G401 (cell line): ENCODE measurements at regions not wholly inside any gene's neighbourhood (a gene's known extent, or its start where the extent isn't known, plus 50 kb on each side); places are given as distances from the start of the nearest gene placed in this dataset.

Experiments
- DNase-seq: peaks from one replicate; pipeline ENCODE4 v3.0.0-alpha.2; 2015; ENCODE audit warnings: low spot score
- in situ Hi-C: cut with HindIII; loops from 2 replicates; pipeline ENCODE4 v1.10.0; 2016; ENCODE audit warnings: low sequenced_read_pairs, mixed read lengths

DNA sequence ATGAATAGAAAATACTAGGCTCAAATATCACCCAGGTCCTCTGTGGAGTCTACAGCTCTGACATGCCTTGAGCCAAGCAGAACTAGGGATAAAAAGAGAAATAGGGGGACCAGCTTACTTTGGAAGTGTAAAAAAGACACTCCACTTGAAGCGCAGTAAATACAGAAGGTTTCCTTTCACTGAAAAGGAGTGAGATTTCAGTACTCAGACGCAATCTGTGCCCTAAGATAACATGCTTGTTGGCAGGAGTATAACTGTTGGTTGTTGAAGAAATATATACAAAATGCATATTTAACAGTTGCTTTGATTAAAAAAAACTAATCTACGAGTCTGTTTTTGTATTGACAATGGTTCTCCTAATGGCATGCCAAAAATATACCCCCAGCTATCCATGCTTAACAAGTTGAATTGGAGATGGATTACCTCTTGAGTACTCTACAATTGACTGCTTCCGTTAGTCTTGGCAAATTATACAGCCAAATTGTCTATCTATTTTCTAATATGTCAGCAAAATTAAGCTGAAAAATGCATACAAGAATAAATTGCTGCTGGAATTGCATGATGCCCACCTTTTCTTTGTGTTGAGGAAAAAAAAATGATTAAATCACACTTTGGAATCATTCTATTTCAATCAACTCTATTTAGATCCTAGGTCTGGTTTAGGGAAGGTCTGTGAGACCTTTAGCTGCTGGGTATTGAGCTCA lies 91.6 kb downstream of the FAT3 start:
- in situ Hi-C loops, result no loop called here
- DNase-seq, result no peak

DNA sequence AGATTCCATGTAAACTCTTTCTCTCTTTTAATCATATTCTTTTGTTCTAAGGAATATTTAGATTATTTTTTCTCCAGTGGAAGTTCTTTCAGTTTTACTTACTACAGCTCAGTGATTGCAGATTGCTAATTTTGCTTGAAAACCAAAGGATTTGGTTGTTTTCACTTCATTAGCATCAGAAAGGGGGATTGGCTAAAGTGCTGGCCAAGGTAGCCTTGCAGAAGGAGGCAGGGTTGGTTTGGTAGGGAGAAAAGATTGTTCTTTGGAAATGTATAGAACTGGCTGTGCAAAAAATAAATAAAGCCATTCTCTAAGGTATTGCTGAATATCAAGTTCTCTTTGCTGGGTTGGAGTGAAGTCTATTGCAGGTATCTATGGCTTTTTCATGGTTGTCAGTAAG lies 92.6 kb downstream of the FAT3 start:
- in situ Hi-C loops, result no loop called here
- DNase-seq, result no peak

DNA sequence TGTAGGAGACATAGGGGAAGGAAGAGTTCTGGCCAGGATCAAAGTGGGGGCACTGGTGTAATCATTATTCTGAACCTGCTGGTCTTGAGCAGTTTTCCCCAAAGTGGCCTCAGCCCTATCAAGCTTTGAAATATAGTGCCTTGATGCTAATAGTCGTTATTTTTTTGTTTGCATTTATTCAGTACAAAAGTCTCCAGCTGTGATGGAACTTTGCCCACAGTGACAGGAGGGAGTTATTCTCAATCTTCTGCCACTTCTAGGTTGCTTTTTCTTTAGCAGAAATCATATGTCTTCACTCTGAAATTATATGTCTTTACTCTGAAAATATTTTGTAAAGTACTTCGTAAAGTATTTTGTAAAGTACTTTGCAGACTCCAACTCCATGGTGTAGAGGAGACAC lies 93.1 kb downstream of the FAT3 start:
- in situ Hi-C loops, result no loop called here
- DNase-seq, result no peak

DNA sequence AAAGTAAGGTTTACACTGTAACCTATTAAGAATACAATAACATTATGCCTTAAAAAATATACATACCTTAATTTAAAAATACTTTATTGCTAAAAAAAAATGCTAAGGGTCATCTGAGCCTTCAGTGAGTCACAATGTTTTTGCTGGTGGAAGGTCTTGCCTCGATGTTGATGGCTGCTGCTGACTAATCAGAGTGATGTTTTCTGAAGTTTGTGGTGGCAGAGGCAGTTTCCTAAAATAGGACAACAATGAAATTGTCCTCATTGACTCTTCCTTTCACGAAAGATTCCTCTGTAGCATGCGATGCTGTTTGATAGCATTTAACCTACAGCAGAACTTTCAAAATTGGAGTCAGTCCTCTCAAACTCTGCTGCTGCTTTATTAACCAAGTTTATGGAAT lies 97.6 kb downstream of the FAT3 start:
- in situ Hi-C loops, result no loop called here

DNA sequence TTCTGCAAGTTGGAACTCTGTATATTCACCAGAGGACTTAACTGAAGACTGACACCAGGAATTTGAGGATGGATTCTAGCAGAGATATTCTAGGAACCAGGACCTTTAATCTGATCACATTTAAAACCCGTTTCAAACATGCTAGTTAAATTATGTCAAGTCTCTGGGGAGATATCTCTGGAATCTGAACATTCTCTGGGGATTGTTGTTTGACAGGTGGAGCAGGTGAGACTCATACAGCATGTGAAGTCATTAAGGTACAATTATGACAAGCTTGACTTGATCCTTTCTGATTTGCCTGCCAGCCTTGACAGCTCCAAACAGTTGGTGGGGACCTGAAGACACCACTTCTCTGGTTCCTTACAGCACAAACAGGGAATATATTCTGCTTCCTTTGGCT lies 100.3 kb downstream of the FAT3 start:
- in situ Hi-C loops, result no loop called here
- no peak for DNase-seq

More for the DNA sequence above, 97.6 kb downstream of the FAT3 start:
- no peak for DNase-seq

DNA sequence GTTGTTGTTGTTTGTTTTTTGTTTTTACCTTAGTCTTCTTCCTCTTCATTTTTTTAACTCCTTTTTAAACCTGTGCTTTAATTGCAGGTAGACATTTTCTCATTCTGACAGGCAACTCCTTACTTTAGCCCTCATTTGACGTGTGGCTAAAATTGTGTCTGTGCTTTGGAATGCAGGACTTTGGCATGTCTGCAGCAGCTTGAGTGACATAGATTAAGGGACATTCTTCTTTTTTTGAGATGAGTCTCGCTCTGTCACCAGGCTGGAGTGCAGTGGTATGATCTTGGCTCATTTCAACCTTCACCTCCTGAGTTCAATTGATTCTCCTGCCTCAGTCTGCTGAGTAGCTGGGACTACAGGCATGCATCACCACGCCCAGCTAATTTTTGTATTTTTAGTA lies 100.8 kb downstream of the FAT3 start:
- in situ Hi-C loops, result no loop called here

DNA sequence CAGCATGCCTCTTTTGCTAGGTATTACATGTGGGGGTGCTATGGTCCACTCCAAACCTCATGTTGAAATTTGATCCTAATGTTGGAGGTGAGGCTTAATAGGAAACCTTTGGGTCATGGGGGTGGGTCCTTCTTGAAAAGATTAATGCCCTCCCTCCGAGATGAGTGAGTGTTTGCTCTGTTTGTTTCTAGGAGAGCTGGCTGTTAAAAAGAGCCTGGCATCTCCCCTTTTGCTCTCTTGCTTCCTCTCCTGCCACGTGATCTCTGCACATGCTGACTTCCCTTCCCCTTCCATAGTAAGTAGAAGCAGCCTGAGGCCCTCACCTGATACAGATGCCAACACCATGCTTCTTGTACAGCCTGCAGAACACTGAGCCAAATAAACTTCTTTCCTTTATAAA lies 104.5 kb downstream of the FAT3 start:
- in situ Hi-C loops, result no loop called here
- no peak for DNase-seq

More for the DNA sequence above, 100.8 kb downstream of the FAT3 start:
- no peak for DNase-seq

DNA sequence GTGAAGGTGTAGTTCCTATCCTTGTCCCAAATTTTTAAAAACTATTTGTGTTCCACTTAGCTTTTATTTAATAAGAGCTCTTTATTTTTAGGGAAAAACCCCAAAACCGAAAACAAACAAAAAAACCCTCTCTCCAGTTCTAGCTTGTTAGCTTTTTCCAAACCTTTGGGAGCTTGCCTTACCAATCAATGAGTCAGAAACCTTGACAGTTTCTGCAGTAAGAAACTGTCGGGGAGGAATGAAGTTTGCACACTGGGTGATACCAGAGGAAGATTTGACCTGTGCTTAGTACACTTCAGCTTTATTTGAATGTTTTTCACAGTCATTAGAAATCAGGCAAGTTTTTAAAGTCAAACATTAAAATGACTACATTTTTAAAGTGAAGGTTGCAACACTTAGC lies 105.0 kb downstream of the FAT3 start:
- in situ Hi-C loops, result no loop called here
- no peak for DNase-seq

DNA sequence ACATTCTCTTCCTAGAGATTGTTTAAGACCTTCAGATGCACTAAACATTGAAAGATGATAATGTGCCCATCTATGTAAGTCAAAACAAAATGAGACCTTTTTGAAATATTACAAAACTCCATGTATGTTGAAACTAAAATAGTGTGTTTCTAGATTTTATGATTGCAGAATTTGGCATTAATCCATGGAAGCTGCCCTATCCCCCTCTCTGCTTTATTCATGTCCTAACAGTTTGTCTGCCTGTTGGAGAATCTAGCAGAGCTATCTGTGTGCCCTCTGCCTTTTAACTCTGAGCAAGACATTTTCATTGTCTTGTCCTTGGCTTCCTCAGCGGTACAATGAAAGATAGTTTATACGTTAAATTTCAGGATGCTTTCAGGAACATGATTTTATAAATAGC lies 105.5 kb downstream of the FAT3 start:
- no peak for DNase-seq
- in situ Hi-C loops, result no loop called here

DNA sequence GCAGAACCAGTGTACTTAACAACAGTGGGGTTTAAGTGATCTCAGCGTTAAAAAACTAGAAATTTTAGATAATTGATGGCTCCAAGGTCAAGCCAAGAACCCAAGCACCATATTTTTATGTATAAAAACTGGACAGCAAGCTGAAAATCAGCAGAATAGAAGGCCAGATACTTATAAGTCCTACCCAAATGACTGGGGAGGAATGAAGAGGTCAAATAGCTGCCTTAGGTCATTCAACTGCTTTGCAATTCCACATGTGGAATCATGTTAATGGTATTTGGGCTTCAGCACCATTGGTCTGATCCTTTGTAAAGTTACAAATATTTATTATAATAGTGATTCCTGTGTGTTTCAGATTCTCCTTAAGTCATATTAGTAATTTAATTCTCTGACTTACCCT lies 108.4 kb downstream of the FAT3 start:
- in situ Hi-C loops, result no loop called here
- no peak for DNase-seq

DNA sequence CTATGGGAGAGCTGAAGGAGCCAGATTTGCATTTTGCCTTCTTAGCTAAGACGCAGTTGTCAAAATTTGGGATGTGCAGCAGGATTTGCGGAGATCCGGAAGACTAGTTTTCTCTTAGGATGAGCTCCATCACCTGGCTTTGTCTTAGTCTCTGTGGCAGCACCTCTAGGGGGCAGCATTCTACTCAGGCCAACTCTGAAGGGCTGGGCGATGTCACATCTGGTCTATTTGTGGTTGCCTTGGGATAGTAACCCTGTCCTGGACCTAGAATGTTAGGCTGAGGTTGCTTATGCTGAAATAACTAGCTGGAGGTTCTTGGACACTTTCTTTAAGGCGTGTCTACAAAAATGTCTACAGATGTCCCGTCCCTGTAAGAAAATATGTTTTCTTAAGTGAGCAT lies 116.2 kb downstream of the FAT3 start:
- in situ Hi-C loops, result no loop called here
- no peak for DNase-seq

DNA sequence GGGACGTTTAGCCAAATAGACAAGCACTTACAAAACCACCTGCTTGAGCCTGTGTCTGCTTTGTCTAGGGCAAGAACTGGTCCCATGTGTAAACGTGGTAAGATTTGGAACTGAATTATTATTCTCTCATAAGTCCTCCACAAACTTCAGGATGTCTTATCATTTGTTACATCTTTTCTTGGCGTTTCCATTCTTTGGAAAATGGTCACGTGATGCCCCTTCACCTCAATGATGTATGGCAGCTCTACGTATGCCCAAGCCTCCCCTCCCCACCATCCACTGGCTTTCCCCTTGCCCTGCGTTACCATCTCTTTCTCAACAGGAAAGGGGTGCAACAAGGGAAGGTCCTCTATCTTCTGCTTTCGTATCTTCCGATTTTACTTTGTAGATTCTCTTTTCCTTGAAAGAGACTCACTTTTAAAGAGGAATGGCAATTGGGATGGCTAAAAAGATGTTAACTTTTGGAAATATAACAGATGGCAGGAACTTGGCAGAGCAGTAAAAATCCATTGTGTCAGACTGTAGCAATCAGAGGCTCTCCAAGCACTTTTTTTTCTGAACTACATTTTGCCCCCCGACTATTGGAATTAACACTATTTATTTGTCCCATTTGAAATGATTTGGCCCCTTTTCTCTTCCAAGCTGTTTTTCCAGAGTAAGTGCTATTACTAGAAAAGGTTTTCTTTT lies 117.6 kb downstream of the FAT3 start:
- no peak for DNase-seq
- in situ Hi-C loops, result no loop called here

DNA sequence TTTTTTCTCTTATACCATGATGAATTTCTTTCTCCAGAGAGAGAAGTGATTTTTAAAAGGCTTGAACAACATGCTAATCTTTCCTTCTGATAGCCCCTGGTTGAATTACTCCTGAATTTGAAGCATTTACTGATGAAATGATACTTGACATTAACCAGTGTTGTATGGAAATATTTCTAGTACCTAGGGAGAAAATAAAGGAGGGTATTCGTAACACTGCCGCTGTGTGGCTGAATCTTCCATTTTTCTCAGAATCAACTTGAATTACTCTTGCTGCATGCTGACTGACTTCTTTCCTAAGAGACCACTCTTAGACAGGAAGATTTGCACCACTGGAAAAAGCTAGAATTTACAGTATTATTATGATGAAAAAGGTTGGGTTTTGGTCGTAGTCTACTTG lies 118.3 kb downstream of the FAT3 start:
- in situ Hi-C loops, result no loop called here
- no peak for DNase-seq

DNA sequence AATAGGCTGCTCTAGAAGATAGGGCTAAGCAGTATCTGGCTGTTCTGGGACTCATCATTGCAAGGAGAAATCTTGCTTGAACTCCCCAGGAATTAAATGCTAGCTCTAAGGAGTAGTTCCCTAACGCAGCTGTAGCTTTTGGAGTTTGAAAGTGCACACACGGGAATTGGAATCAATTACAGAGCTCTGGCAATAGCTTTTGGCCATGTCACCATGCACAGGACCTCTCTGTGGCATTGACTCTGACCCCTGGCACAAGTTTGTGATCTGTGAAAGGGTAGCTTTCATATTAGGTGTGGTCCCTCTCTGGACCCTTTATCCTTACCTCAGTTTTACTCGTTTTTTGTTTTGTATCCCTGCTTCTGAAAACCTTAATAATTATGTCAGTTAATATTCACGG lies 121.6 kb downstream of the FAT3 start:
- DNase-seq, result no peak
- in situ Hi-C loops, result no loop called here

DNA sequence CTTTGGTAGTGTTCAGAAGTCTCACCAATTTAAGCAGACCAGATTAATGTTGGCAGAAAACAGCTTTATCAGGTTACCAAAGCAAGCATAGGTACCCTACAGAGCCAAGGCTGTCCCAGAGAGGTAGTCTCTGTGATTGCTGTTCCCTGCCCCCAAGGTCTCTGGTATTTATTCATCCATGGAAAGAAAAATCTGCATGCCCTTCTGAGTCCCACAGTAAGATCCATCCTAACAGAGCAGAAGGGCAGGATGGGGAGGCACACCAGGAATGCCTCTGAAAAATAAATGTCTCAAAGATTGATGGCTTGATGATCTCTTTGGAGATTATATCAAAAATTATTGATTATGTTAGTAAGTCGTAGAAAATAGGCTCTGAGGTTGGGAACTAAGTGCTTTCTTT lies 122.8 kb downstream of the FAT3 start:
- in situ Hi-C loops, result no loop called here
- no peak for DNase-seq

DNA sequence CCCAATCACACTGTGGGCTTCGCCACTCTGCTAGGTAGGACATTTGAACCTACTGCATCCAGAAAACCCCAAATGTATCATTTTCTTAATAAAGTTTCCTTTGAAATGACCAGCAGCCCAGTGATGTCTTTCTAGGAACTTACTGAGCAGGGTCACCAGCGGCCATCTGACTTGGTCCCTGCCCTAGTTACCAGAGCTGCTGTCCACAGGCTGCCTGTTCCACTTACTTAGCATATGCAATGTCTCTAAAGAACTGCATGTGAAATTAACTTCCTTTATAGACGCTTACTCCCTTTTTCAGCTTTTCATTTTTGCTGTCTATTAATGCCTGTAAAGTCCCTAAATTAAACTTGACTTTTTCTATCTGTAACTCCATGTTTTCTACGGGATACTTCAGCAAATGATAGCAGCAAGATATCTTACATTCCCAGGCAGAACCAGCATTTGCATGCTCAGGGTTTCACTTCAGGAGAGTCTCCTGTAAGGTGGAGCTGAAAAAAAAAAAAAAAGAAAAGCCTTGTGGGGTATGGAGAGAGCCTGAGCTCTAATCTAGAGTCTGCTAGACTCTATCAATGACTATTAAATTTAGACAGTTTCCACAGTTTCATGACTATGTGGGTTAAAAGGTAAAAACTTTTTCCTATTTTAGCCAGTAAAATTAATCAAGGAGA lies 125.0 kb downstream of the FAT3 start:
- no peak for DNase-seq
- in situ Hi-C loops, result no loop called here

DNA sequence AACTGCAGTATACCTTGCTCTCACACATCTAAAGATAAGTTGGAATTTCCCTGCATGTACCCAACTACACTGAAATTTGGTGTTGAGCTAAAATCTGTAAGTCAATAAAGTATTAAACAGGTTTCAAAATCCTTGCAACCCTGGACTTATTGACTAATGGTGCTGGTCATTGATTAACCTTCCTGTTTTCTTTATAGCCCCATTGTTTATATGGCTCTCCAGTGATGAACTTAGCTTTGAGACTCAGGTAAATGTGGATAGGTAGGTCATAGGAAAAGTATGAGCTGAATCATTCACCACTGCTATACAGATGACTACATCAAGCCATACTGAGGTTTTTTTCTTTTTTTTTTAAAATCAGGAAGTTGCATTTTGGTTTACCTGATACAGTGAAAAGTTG lies 132.7 kb downstream of the FAT3 start:
- DNase-seq, result no peak
- in situ Hi-C loops, result no loop called here

DNA sequence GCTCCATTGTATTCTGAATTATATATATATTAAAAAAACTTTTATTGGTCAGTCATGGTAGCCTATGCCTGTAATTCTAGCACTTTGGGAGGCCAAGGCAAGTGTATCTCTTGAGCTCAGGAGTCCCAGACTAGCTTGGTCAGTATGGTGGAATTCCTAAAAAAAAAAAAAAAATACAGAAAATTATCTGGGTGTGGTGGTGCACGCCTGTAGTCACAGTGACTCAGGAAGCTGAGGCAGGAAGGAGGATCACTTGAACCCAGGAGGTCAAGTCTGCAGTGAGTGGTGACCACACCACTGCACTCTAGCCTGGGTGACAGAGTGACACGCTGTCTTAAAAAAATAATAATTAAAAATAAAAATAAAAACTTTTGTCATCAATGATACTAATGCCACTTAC lies 133.2 kb downstream of the FAT3 start:
- in situ Hi-C loops, result no loop called here
- no peak for DNase-seq

DNA sequence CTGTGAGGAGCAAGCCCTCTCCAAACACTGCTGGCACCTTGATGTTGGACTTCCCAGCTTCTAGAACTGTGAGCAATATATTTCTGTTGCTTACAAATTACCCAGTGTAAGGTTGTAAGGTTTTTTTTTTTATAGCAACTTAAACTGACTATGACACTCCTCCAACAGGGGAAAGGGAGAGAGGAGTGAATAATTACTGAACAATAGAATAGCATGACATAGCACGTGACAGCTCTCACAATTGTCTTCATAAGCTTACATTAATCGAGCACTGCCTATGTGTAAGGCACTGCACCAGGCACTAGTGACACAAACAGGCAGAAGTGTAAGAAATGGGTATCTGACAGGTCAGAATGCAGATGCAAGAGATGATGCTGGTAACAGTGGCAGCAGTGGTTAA lies 136.9 kb downstream of the FAT3 start:
- in situ Hi-C loops, result no loop called here
- DNase-seq, result no peak

DNA sequence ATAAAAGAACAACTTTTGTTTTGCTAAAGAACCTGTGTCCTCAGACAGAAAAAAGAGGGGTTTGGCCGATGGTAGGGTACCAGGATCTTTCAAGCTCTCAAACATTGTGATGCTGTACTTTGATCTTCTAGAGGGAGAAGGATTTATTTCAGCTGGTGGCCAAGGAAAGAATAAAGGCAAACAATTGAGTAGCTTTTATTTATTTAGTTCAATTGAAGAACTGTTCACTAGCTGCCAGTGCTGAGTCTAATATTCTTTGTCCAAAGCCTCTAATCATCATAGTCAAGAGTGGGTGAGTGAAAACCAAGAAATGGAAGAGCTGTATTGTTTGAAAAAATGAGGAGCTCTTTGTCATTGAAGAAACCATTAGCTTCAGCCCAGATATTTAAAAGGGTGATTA lies 138.4 kb downstream of the FAT3 start:
- no peak for DNase-seq
- in situ Hi-C loops, result no loop called here

DNA sequence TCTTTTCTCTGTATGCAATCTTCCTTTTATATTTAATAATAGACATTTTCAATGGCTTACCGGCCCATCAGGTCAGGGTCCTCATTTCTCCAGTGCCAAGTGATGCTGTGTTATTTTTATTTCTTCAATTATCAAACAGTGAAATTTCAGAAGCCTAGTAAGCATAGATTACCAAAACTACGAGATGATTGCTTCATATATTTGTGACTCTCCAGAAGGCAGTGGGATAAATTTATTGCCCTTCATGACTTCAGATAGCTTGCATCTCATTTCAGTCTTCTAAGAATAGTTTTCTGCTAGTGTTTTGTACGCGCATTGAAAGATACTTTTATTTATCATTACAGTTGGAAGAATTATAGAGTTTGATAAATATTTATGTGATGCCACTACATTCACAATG lies 139.6 kb downstream of the FAT3 start:
- DNase-seq, result no peak
- in situ Hi-C loops, result no loop called here
